ENCODE measurements at regions not wholly inside any gene's neighbourhood (a gene's known extent, or its start where the extent isn't known, plus 50 kb on each side); places are given as distances from the start of the nearest gene placed in this dataset.
"Not testable (repeated sequence)": the region's sequence is repeated elsewhere in the genome, so short reads cannot be mapped to it uniquely, and the experiment has no call there.

- peaks cover 63% of the 10 kb centered on the region for H3K9me3 ChIP-seq (ENCODE audit: insufficient read depth, low read depth, low read length)
- not testable (repeated sequence) for H3K27ac ChIP-seq (ENCODE audit: low read length); H3K36me3 ChIP-seq (ENCODE audit: insufficient read depth, low read depth, low read length); H3K4me1 ChIP-seq (ENCODE audit: insufficient read depth, low read length); H3K9ac ChIP-seq (ENCODE audit: low read depth, low read length); H3K4me3 ChIP-seq (ENCODE audit: low read length); H3K27me3 ChIP-seq (ENCODE audit: insufficient read depth, low read length)
These were observed 129.1 kb upstream of the TPTE start for GRCh38 chr21:10392301-10392700.

GRCh38 chr21:10395963-10396362 lies 125.4 kb upstream of the TPTE start:
- H3K27me3 ChIP-seq (ENCODE audit: insufficient read depth, low read length); H3K27ac ChIP-seq (ENCODE audit: low read length); H3K9ac ChIP-seq (ENCODE audit: low read depth, low read length); H3K4me1 ChIP-seq (ENCODE audit: insufficient read depth, low read length); H3K36me3 ChIP-seq (ENCODE audit: insufficient read depth, low read depth, low read length); H3K4me3 ChIP-seq (ENCODE audit: low read length): not testable (repeated sequence)
- H3K9me3 ChIP-seq (ENCODE audit: insufficient read depth, low read depth, low read length) = peaks cover 50% of the 10 kb centered on the region

GRCh38 chr21:10397495-10397915 lies 123.9 kb upstream of the TPTE start:
- not testable (repeated sequence) for H3K27me3 ChIP-seq (ENCODE audit: insufficient read depth, low read length); H3K9ac ChIP-seq (ENCODE audit: low read depth, low read length); H3K36me3 ChIP-seq (ENCODE audit: insufficient read depth, low read depth, low read length); H3K4me3 ChIP-seq (ENCODE audit: low read length); H3K27ac ChIP-seq (ENCODE audit: low read length); H3K4me1 ChIP-seq (ENCODE audit: insufficient read depth, low read length)
- H3K9me3 ChIP-seq (ENCODE audit: insufficient read depth, low read depth, low read length) = peaks cover 55% of the 10 kb centered on the region

- peaks cover 62% of the 10 kb centered on the region for H3K9me3 ChIP-seq (ENCODE audit: insufficient read depth, low read depth, low read length)
- not testable (repeated sequence) for H3K36me3 ChIP-seq (ENCODE audit: insufficient read depth, low read depth, low read length); H3K4me1 ChIP-seq (ENCODE audit: insufficient read depth, low read length)
These were observed 122.5 kb upstream of the TPTE start for GRCh38 chr21:10398692-10399489.

GRCh38 chr21:10400622-10401361 lies 120.6 kb upstream of the TPTE start:
- H3K9me3 ChIP-seq (ENCODE audit: insufficient read depth, low read depth, low read length) = peaks cover 66% of the 10 kb centered on the region
- H3K4me1 ChIP-seq (ENCODE audit: insufficient read depth, low read length); H3K27me3 ChIP-seq (ENCODE audit: insufficient read depth, low read length); H3K27ac ChIP-seq (ENCODE audit: low read length); H3K9ac ChIP-seq (ENCODE audit: low read depth, low read length); H3K36me3 ChIP-seq (ENCODE audit: insufficient read depth, low read depth, low read length); H3K4me3 ChIP-seq (ENCODE audit: low read length): not testable (repeated sequence)

More at GRCh38 chr21:10398692-10399489, 122.5 kb upstream of the TPTE start:
- not testable (repeated sequence) for H3K9ac ChIP-seq (ENCODE audit: low read depth, low read length); H3K4me3 ChIP-seq (ENCODE audit: low read length); H3K27me3 ChIP-seq (ENCODE audit: insufficient read depth, low read length); H3K27ac ChIP-seq (ENCODE audit: low read length)

GRCh38 chr21:10402461-10402860 lies 118.9 kb upstream of the TPTE start:
- not testable (repeated sequence) for H3K9ac ChIP-seq (ENCODE audit: low read depth, low read length); H3K27ac ChIP-seq (ENCODE audit: low read length); H3K36me3 ChIP-seq (ENCODE audit: insufficient read depth, low read depth, low read length); H3K4me3 ChIP-seq (ENCODE audit: low read length); H3K4me1 ChIP-seq (ENCODE audit: insufficient read depth, low read length); H3K27me3 ChIP-seq (ENCODE audit: insufficient read depth, low read length)
- peaks cover 63% of the 10 kb centered on the region for H3K9me3 ChIP-seq (ENCODE audit: insufficient read depth, low read depth, low read length)

GRCh38 chr21:10405331-10405730 lies 116.1 kb upstream of the TPTE start:
- H3K4me3 ChIP-seq (ENCODE audit: low read length); H3K27ac ChIP-seq (ENCODE audit: low read length); H3K4me1 ChIP-seq (ENCODE audit: insufficient read depth, low read length); H3K9ac ChIP-seq (ENCODE audit: low read depth, low read length); H3K36me3 ChIP-seq (ENCODE audit: insufficient read depth, low read depth, low read length); H3K27me3 ChIP-seq (ENCODE audit: insufficient read depth, low read length): not testable (repeated sequence)
- peaks cover 70% of the 10 kb centered on the region for H3K9me3 ChIP-seq (ENCODE audit: insufficient read depth, low read depth, low read length)

GRCh38 chr21:10409786-10410185 lies 111.6 kb upstream of the TPTE start:
- H3K9me3 ChIP-seq (ENCODE audit: insufficient read depth, low read depth, low read length) = peaks cover 68% of the 10 kb centered on the region
- H3K4me1 ChIP-seq (ENCODE audit: insufficient read depth, low read length); H3K36me3 ChIP-seq (ENCODE audit: insufficient read depth, low read depth, low read length); H3K9ac ChIP-seq (ENCODE audit: low read depth, low read length); H3K27ac ChIP-seq (ENCODE audit: low read length); H3K27me3 ChIP-seq (ENCODE audit: insufficient read depth, low read length); H3K4me3 ChIP-seq (ENCODE audit: low read length): not testable (repeated sequence)

- peaks cover 70% of the 10 kb centered on the region for H3K9me3 ChIP-seq (ENCODE audit: insufficient read depth, low read depth, low read length)
- H3K27me3 ChIP-seq (ENCODE audit: insufficient read depth, low read length); H3K4me1 ChIP-seq (ENCODE audit: insufficient read depth, low read length); H3K27ac ChIP-seq (ENCODE audit: low read length); H3K9ac ChIP-seq (ENCODE audit: low read depth, low read length); H3K4me3 ChIP-seq (ENCODE audit: low read length); H3K36me3 ChIP-seq (ENCODE audit: insufficient read depth, low read depth, low read length): not testable (repeated sequence)
These were observed 110.9 kb upstream of the TPTE start for GRCh38 chr21:10410354-10410929.

- not testable (repeated sequence) for H3K27ac ChIP-seq (ENCODE audit: low read length); H3K4me3 ChIP-seq (ENCODE audit: low read length); H3K36me3 ChIP-seq (ENCODE audit: insufficient read depth, low read depth, low read length); H3K4me1 ChIP-seq (ENCODE audit: insufficient read depth, low read length); H3K9ac ChIP-seq (ENCODE audit: low read depth, low read length); H3K27me3 ChIP-seq (ENCODE audit: insufficient read depth, low read length)
- peaks cover 79% of the 10 kb centered on the region for H3K9me3 ChIP-seq (ENCODE audit: insufficient read depth, low read depth, low read length)
These were observed 109.4 kb upstream of the TPTE start for GRCh38 chr21:10411776-10412526.

- not testable (repeated sequence) for H3K27me3 ChIP-seq (ENCODE audit: insufficient read depth, low read length); H3K4me1 ChIP-seq (ENCODE audit: insufficient read depth, low read length); H3K27ac ChIP-seq (ENCODE audit: low read length); H3K9ac ChIP-seq (ENCODE audit: low read depth, low read length); H3K36me3 ChIP-seq (ENCODE audit: insufficient read depth, low read depth, low read length); H3K4me3 ChIP-seq (ENCODE audit: low read length)
- H3K9me3 ChIP-seq (ENCODE audit: insufficient read depth, low read depth, low read length) = peaks cover 88% of the 10 kb centered on the region
These were observed 108.5 kb upstream of the TPTE start for GRCh38 chr21:10412928-10413246.

Measured in iPS-20b (cell line).